ENCODE measurements at regions not wholly inside any gene's neighbourhood (a gene's known extent, or its start where the extent isn't known, plus 50 kb on each side); places are given as distances from the start of the nearest gene placed in this dataset.
"Not testable (repeated sequence)": the region's sequence is repeated elsewhere in the genome, so short reads cannot be mapped to it uniquely, and the experiment has no call there.

DNA sequence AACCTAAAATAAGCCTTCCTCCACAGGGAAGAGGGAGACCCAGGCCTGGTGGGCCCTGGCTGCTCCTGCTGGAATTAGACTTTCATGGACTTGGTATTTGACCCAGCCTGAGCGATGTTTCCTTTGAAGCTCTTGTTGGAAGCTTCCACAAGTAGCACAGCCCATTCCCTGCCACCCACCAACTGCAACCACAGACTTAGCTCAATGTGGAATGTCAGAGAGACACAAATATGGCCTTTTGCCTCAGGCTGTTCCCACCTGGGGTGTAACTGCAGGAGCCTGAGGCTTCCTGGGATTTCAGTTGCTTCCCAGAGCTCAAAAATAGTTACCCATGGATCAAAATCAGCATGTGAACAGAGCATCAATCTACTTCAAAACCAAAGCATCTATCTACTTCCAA lies 70.3 kb upstream of the LHFPL2 start:
- Mint-ChIP-seq H3K27me3 (ENCODE audit: low read depth, unreplicated experiment) (peaks cover 1% of the 10 kb centered on the region), H3K9me3 (ENCODE audit: unreplicated experiment) (no peaks in the 10 kb centered on the region), H3K4me1 (ENCODE audit: low read depth, unreplicated experiment) (peaks cover 19% of the 10 kb centered on the region), H3K27ac (ENCODE audit: unreplicated experiment) (no peak overlapping the region), H3K4me3 (ENCODE audit: unreplicated experiment) (no peak overlapping the region), H3K36me3 (ENCODE audit: low read depth, unreplicated experiment) (no peaks in the 10 kb centered on the region)
- H3K27ac ChIP-seq (ENCODE audit: low read depth, low read length), result no peak overlapping the region
- FAIRE-seq, result no peak
- no peak overlapping the region for H2AFZ ChIP-seq (ENCODE audit: low read depth, low read length)
- H3K27me3 ChIP-seq (ENCODE audit: insufficient read depth, low read length), result no peaks in the 10 kb centered on the region
- H3K4me1 ChIP-seq (ENCODE audit: insufficient read depth, low read length), result peaks cover 15% of the 10 kb centered on the region
- H3K9ac ChIP-seq (ENCODE audit: low read length), result no peak overlapping the region
- no peaks in the 10 kb centered on the region for H4K20me1 ChIP-seq (ENCODE audit: insufficient read depth, low read length)
- H3K4me2 ChIP-seq (ENCODE audit: low read length), result no peak overlapping the region
- H3K79me2 ChIP-seq (ENCODE audit: insufficient read depth, low read length), result no peaks in the 10 kb centered on the region
- H3K9me3 ChIP-seq (ENCODE audit: insufficient read depth, low read depth, low read length), result no peaks in the 10 kb centered on the region
- DNase-seq (ENCODE audit: low read depth), result no peak
- no peak for TF ChIP-seq EZH2 (IDR thresholded peaks at IDR 0.05; ENCODE audit: insufficient read depth, low read length)
- H3K36me3 ChIP-seq (ENCODE audit: insufficient read depth, low read length), result no peaks in the 10 kb centered on the region
- no peak overlapping the region for H3K4me3 ChIP-seq (ENCODE audit: insufficient read depth, low read depth, low read length)

DNA sequence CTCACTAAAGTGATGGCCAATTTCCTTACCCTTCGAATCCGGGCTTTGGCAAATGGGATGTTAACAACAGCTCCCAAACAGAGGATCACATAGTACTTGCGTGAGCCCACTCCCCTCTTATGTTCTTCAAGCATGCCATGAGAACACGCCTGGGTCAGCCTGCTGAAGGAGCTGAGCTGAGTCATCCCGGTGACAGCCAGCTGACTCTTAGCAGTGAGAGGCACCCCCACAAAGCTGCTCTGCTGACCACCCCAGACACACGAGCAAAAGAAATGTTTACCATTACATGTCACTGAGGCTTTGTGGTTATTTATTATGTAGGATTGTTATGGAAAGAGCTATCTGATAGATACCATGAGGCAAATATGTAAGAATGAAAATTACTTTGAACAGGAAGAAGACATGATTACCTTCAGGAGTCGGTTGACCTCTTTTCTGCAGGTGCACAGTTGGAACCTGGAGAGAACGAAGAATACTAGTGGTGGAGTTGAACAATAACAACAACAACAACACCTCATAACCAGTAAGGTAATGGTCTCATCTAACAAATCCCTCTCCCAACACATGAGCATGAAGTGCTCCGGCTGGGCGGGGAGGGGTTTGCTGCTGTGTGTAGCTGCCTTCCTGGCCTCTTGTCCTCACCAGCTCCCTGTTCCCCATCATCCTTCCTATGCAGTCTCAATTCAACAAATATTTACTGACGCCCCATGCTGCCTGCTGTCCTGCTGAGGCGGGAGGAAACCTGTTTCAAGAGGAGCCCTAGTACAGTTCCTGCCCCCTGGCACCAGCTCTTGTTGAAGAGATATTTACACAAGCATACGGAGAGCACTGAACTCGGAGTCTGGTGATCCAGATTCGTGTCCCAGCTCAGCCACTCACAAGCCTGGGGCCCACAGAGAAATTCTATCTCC lies 69.4 kb upstream of the LHFPL2 start:
- TF ChIP-seq, protein P1, sequence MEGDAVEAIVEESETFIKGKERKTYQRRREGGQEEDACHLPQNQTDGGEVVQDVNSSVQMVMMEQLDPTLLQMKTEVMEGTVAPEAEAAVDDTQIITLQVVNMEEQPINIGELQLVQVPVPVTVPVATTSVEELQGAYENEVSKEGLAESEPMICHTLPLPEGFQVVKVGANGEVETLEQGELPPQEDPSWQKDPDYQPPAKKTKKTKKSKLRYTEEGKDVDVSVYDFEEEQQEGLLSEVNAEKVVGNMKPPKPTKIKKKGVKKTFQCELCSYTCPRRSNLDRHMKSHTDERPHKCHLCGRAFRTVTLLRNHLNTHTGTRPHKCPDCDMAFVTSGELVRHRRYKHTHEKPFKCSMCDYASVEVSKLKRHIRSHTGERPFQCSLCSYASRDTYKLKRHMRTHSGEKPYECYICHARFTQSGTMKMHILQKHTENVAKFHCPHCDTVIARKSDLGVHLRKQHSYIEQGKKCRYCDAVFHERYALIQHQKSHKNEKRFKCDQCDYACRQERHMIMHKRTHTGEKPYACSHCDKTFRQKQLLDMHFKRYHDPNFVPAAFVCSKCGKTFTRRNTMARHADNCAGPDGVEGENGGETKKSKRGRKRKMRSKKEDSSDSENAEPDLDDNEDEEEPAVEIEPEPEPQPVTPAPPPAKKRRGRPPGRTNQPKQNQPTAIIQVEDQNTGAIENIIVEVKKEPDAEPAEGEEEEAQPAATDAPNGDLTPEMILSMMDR (IDR thresholded peaks at IDR 0.05; ENCODE audit: insufficient read depth, low read depth, low read length), result no peak
- TF ChIP-seq EZH2 (IDR thresholded peaks at IDR 0.05; ENCODE audit: insufficient read depth, low read length), result no peak
- H3K4me3 Mint-ChIP-seq (ENCODE audit: unreplicated experiment), result no peak overlapping the region
- no peak overlapping the region for H3K9ac ChIP-seq (ENCODE audit: low read length)
- H3K9me3 Mint-ChIP-seq (ENCODE audit: unreplicated experiment), result no peaks in the 10 kb centered on the region
- H3K36me3 Mint-ChIP-seq (ENCODE audit: low read depth, unreplicated experiment), result no peaks in the 10 kb centered on the region
- no peaks in the 10 kb centered on the region for H4K20me1 ChIP-seq (ENCODE audit: insufficient read depth, low read length)
- no peak overlapping the region for H3K27ac ChIP-seq (ENCODE audit: low read depth, low read length)
- no peaks in the 10 kb centered on the region for H3K79me2 ChIP-seq (ENCODE audit: insufficient read depth, low read length)
- DNase-seq (ENCODE audit: low read depth) (peak; percentile 54), FAIRE-seq (no peak)
- H3K27me3 ChIP-seq (ENCODE audit: insufficient read depth, low read length), result no peaks in the 10 kb centered on the region
- H3K27ac Mint-ChIP-seq (ENCODE audit: unreplicated experiment), result peak overlapping the region; percentile 11
- H3K4me1 Mint-ChIP-seq (ENCODE audit: low read depth, unreplicated experiment), result peaks cover 19% of the 10 kb centered on the region
- no peak overlapping the region for H3K4me2 ChIP-seq (ENCODE audit: low read length)
- no peak overlapping the region for H2AFZ ChIP-seq (ENCODE audit: low read depth, low read length)
- H3K27me3 Mint-ChIP-seq (ENCODE audit: low read depth, unreplicated experiment), result peaks cover 1% of the 10 kb centered on the region
- H3K4me1 ChIP-seq (ENCODE audit: insufficient read depth, low read length), result peaks cover 15% of the 10 kb centered on the region
- H3K4me3 ChIP-seq (ENCODE audit: insufficient read depth, low read depth, low read length), result no peak overlapping the region
- H3K36me3 ChIP-seq (ENCODE audit: insufficient read depth, low read length), result no peaks in the 10 kb centered on the region
- H3K9me3 ChIP-seq (ENCODE audit: insufficient read depth, low read depth, low read length), result no peaks in the 10 kb centered on the region

DNA sequence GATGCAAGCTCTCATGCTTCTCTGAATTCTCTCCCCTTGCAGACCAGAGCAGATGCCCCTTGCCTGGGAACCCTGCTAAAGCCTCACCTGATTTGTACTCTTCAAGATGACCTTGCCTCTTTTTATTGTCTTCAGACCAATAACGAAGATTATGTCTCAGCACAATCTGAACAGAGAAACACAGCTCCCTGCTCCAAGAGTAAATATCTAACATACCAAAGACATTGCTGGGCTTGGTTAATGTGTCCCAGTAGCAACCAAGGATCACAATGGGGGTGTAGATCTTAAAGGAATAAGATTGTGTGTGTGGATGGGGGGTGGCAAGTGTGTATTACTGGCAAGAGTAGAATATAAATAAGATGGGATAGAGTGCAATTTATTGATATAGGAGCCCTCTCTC lies 67.6 kb upstream of the LHFPL2 start:
- H3K4me3 ChIP-seq (ENCODE audit: insufficient read depth, low read depth, low read length), result no peak overlapping the region
- no peaks in the 10 kb centered on the region for H3K79me2 ChIP-seq (ENCODE audit: insufficient read depth, low read length)
- Mint-ChIP-seq H3K27ac (ENCODE audit: unreplicated experiment) (peak overlapping the region; percentile 36), H3K9me3 (ENCODE audit: unreplicated experiment) (peaks cover 3% of the 10 kb centered on the region), H3K4me3 (ENCODE audit: unreplicated experiment) (no peak overlapping the region), H3K4me1 (ENCODE audit: low read depth, unreplicated experiment) (peaks cover 19% of the 10 kb centered on the region), H3K27me3 (ENCODE audit: low read depth, unreplicated experiment) (peaks cover 1% of the 10 kb centered on the region), H3K36me3 (ENCODE audit: low read depth, unreplicated experiment) (no peaks in the 10 kb centered on the region)
- no peaks in the 10 kb centered on the region for H3K27me3 ChIP-seq (ENCODE audit: insufficient read depth, low read length)
- DNase-seq (ENCODE audit: low read depth), result peak; percentile 66
- no peaks in the 10 kb centered on the region for H4K20me1 ChIP-seq (ENCODE audit: insufficient read depth, low read length)
- H2AFZ ChIP-seq (ENCODE audit: low read depth, low read length), result no peak overlapping the region
- H3K4me1 ChIP-seq (ENCODE audit: insufficient read depth, low read length), result peaks cover 15% of the 10 kb centered on the region
- no peak for TF ChIP-seq EZH2 (IDR thresholded peaks at IDR 0.05; ENCODE audit: insufficient read depth, low read length)
- TF ChIP-seq, protein P1 (IDR thresholded peaks at IDR 0.05; ENCODE audit: insufficient read depth, low read depth, low read length), result no peak
- peak; percentile 29 for FAIRE-seq
- H3K27ac ChIP-seq (ENCODE audit: low read depth, low read length), result no peak overlapping the region
- no peak overlapping the region for H3K9ac ChIP-seq (ENCODE audit: low read length)
- H3K4me2 ChIP-seq (ENCODE audit: low read length), result peak overlapping the region; percentile 9
- no peaks in the 10 kb centered on the region for H3K36me3 ChIP-seq (ENCODE audit: insufficient read depth, low read length)
- H3K9me3 ChIP-seq (ENCODE audit: insufficient read depth, low read depth, low read length), result no peaks in the 10 kb centered on the region

DNA sequence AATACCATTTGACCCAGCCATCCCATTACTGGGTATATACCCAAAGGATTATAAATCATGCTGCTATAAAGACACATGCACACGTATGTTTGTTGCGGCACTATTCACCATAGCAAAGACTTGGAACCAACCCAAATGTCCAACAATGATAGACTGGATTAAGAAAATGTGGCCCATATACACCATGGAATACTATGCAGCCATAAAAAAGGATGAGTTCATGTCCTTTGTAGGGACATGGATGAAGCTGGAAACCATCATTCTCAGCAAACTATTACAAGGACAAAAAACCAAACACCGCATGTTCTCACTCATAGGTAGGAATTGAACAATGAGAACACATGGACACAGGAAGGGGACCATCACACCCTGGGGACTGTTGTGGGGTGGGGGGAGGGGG lies 66.8 kb upstream of the LHFPL2 start:
- not testable (repeated sequence) for H3K4me2 ChIP-seq (ENCODE audit: low read length); FAIRE-seq; H3K4me3 ChIP-seq (ENCODE audit: insufficient read depth, low read depth, low read length); H3K27me3 ChIP-seq (ENCODE audit: insufficient read depth, low read length); H4K20me1 ChIP-seq (ENCODE audit: insufficient read depth, low read length); H3K27me3 Mint-ChIP-seq (ENCODE audit: low read depth, unreplicated experiment); H3K4me3 Mint-ChIP-seq (ENCODE audit: unreplicated experiment); H3K79me2 ChIP-seq (ENCODE audit: insufficient read depth, low read length); H3K36me3 Mint-ChIP-seq (ENCODE audit: low read depth, unreplicated experiment); H3K27ac ChIP-seq (ENCODE audit: low read depth, low read length); H3K36me3 ChIP-seq (ENCODE audit: insufficient read depth, low read length); H3K9me3 Mint-ChIP-seq (ENCODE audit: unreplicated experiment); H3K27ac Mint-ChIP-seq (ENCODE audit: unreplicated experiment); H3K9me3 ChIP-seq (ENCODE audit: insufficient read depth, low read depth, low read length); H3K9ac ChIP-seq (ENCODE audit: low read length); H2AFZ ChIP-seq (ENCODE audit: low read depth, low read length); DNase-seq (ENCODE audit: low read depth)
- peaks cover 14% of the 10 kb centered on the region for H3K4me1 Mint-ChIP-seq (ENCODE audit: low read depth, unreplicated experiment)
- H3K4me1 ChIP-seq (ENCODE audit: insufficient read depth, low read length), result peaks cover 15% of the 10 kb centered on the region

Data from astrocyte (in vitro differentiated cells and primary cell).